Iris pigment epithelial cell (primary cell): ENCODE measurements at regions not wholly inside any gene's neighbourhood (a gene's known extent, or its start where the extent isn't known, plus 50 kb on each side); places are given as distances from the start of the nearest gene placed in this dataset.

Experiments used
- DNase-seq: peaks from one replicate; pipeline ENCODE4 v3.0.0-alpha.2; 2011; ENCODE audit warnings: low read depth

- DNase-seq = no peak
Observed at GRCh38 chr22:27566602-27567001, 235.0 kb downstream of the MN1 start.

- no peak for DNase-seq
Observed at GRCh38 chr22:27568265-27568664, 233.3 kb downstream of the MN1 start.

- no peak for DNase-seq
Observed at GRCh38 chr22:27571463-27572277, 229.9 kb downstream of the MN1 start.

- no peak for DNase-seq
Observed at GRCh38 chr22:27572278-27572666, 229.3 kb downstream of the MN1 start.

- no peak for DNase-seq
Observed at GRCh38 chr22:27573280-27574001, 228.1 kb downstream of the MN1 start.

- peak; percentile 27 for DNase-seq
Observed at GRCh38 chr22:27574002-27574366, 227.6 kb downstream of the MN1 start.

GRCh38 chr22:27574651-27575050 lies 226.9 kb downstream of the MN1 start:
- DNase-seq = no peak

- no peak for DNase-seq
Observed at GRCh38 chr22:27575348-27575747, 226.2 kb downstream of the MN1 start.

GRCh38 chr22:27576413-27576812 lies 225.1 kb downstream of the MN1 start:
- no peak for DNase-seq

- peak; percentile 67 for DNase-seq
Observed at GRCh38 chr22:27576815-27577573, 224.6 kb downstream of the MN1 start.

- no peak for DNase-seq
Observed at GRCh38 chr22:27577574-27577969, 224.0 kb downstream of the MN1 start.

- DNase-seq = peak; percentile 13
Observed at GRCh38 chr22:27578937-27579617, 222.5 kb downstream of the MN1 start.

GRCh38 chr22:27580311-27580897 lies 221.2 kb downstream of the MN1 start:
- no peak for DNase-seq

GRCh38 chr22:27581236-27581635 lies 220.3 kb downstream of the MN1 start:
- DNase-seq = no peak

GRCh38 chr22:27581688-27582087 lies 219.9 kb downstream of the MN1 start:
- DNase-seq = no peak

GRCh38 chr22:27583856-27584255 lies 217.7 kb downstream of the MN1 start:
- DNase-seq = no peak

GRCh38 chr22:27585141-27585540 lies 216.4 kb downstream of the MN1 start:
- no peak for DNase-seq

GRCh38 chr22:27588268-27588667 lies 213.3 kb downstream of the MN1 start:
- no peak for DNase-seq

GRCh38 chr22:27588915-27589314 lies 212.6 kb downstream of the MN1 start:
- no peak for DNase-seq

- no peak for DNase-seq
Observed at GRCh38 chr22:27591060-27591459, 210.5 kb downstream of the MN1 start.

GRCh38 chr22:27593378-27593777 lies 208.2 kb downstream of the MN1 start:
- DNase-seq = no peak

GRCh38 chr22:27594020-27594419 lies 207.5 kb downstream of the MN1 start:
- no peak for DNase-seq
